Ovary (tissue), 3 donors: ENCODE measurements at regions not wholly inside any gene's neighbourhood (a gene's known extent, or its start where the extent isn't known, plus 50 kb on each side); places are given as distances from the start of the nearest gene placed in this dataset.

Experiments
- CTCF ChIP-seq, 3 donors: fragments of 450-650 bp in 2 of 3; fragments of 200-600 bp in 1 of 3; IDR thresholded peaks; one replicate each; pipeline versions ENCODE4 v1.5.1 to v1.8.0; 2016 to 2022; ENCODE audit warnings: antibody characterized with exemption in 3 of 3, mild to moderate bottlenecking in 1 of 3
- EP300 ChIP-seq: sonication (generic); formaldehyde crosslinking; IDR thresholded peaks from one replicate; pipeline ENCODE4 v1.6.1; 2017; ENCODE audit warnings: antibody characterized with exemption
- POLR2A ChIP-seq: fragments of 450-650 bp; IDR thresholded peaks from one replicate; pipeline ENCODE4 v1.6.1; 2017; ENCODE audit warnings: antibody characterized with exemption, mild to moderate bottlenecking, moderate library complexity
- donor health status: DM: no; HTN: no; CAD: no.

GRCh38 chr6:65761890-65762289 lies 54.9 kb upstream of the EYS start:
- TF ChIP-seq CTCF (IDR thresholded peaks at IDR 0.05) = no peak
- no peak for TF ChIP-seq POLR2A
- no peak for TF ChIP-seq EP300
